ENCODE measurements at regions not wholly inside any gene's neighbourhood (a gene's known extent, or its start where the extent isn't known, plus 50 kb on each side); places are given as distances from the start of the nearest gene placed in this dataset.
"Not testable (repeated sequence)": the region's sequence is repeated elsewhere in the genome, so short reads cannot be mapped to it uniquely, and the experiment has no call there.

DNA sequence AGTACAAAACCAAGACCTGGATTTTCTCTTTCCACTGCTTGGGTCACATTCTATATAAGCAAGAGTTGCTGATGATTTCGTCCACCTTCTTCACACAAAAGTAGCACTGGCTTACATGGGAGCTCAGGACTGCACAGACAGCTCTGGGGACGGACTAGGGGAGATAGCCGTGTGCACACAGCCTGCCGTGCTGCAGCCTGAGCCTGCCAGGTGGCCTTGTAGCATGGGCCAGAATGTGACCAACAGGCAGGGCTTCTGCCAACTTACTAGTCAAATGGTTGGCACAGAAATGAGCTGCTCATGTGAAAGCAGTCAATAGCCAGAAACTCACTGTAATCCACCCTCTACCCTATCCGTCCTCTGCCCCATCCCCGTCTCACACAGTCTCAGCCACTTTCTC, 299.0 kb downstream of the ANAPC1 start:
- not testable (repeated sequence) for TF ChIP-seq CTCF (IDR thresholded peaks at IDR 0.05; ENCODE audit: poor library complexity); EZH2 (IDR thresholded peaks at IDR 0.05; ENCODE audit: borderline replicate concordance)
